SU-DHL-6 (cell line): ENCODE measurements at regions not wholly inside any gene's neighbourhood (a gene's known extent, or its start where the extent isn't known, plus 50 kb on each side); places are given as distances from the start of the nearest gene placed in this dataset.

ENCODE experiments used
- H2AFZ ChIP-seq: fragments of 200-600 bp; sonication (generic); 2 replicates; pipeline ENCODE4 v1.6.1; 2014; ENCODE audit warnings: low read depth, mild to moderate bottlenecking, moderate library complexity, mixed read lengths, antibody characterized with exemption, low read length; ENCODE audit not compliant: severe bottlenecking
- H3F3A ChIP-seq: fragments of 200-600 bp; shearing (Covaris generic); 2 replicates; pipeline ENCODE4 v1.6.0; 2016; ENCODE audit warnings: antibody characterized with exemption, mild to moderate bottlenecking; ENCODE audit not compliant: insufficient read depth
- H3K27ac ChIP-seq: fragments of 200-600 bp; sonication (generic); 2 replicates; pipeline ENCODE4 v1.5.1; 2016; ENCODE audit warnings: low read depth, mild to moderate bottlenecking, low read length, moderate library complexity, mixed read lengths
- H3K27me3 ChIP-seq: fragments of 200-600 bp; sonication (generic), shearing (Covaris generic); 2 replicates; pipeline ENCODE4 v1.6.0; 2014; ENCODE audit warnings: mild to moderate bottlenecking, low read length
- H3K36me3 ChIP-seq: fragments of 200-600 bp; sonication (generic); 2 replicates; pipeline ENCODE4 v1.6.1; 2014; ENCODE audit warnings: mild to moderate bottlenecking, low read length, mixed read lengths
- H3K4me2 ChIP-seq: fragments of 300-600, 200-600 bp; shearing (Covaris generic), sonication (generic); 2 replicates; pipeline ENCODE4 v1.6.0; 2014; ENCODE audit warnings: low read length, low read depth, mild to moderate bottlenecking; ENCODE audit not compliant: poor library complexity, severe bottlenecking
- H3K4me3 ChIP-seq: fragments of 200-600 bp; sonication (generic); 2 replicates; pipeline ENCODE4 v1.5.1; 2014; ENCODE audit warnings: antibody characterized with exemption, low read length, mild to moderate bottlenecking, mixed read lengths; ENCODE audit not compliant: insufficient read depth, poor library complexity, severe bottlenecking
- H3K79me2 ChIP-seq: fragments of 200-600 bp; sonication (generic); 2 replicates; pipeline ENCODE4 v1.6.1; 2014; ENCODE audit warnings: mild to moderate bottlenecking, low read length, moderate library complexity; ENCODE audit not compliant: insufficient read depth
- H3K9ac ChIP-seq: fragments of 200-600 bp; sonication (generic); 2 replicates; pipeline ENCODE4 v1.7.0; 2014; ENCODE audit warnings: mild to moderate bottlenecking, low read length
- H3K9me2 ChIP-seq: fragments of 200-600 bp; sonication (generic); replicated peaks from 2 replicates; pipeline ENCODE4 v1.6.1; 2014; ENCODE audit warnings: low read length; ENCODE audit not compliant: insufficient read depth
- H3K9me3 ChIP-seq: fragments of 200-600 bp; sonication (generic); 2 replicates; pipeline ENCODE4 v1.6.1; 2014; ENCODE audit warnings: low read length, mixed read lengths; ENCODE audit not compliant: insufficient read depth
- H4K20me1 ChIP-seq: fragments of 200-600 bp; sonication (generic); 2 replicates; pipeline ENCODE4 v1.6.1; 2014; ENCODE audit warnings: low read depth, mild to moderate bottlenecking, antibody characterized with exemption, low read length, moderate library complexity, mixed read lengths
- CTCF ChIP-seq: fragments of 200-600 bp; sonication (generic); IDR thresholded peaks from one replicate; pipeline ENCODE4 v1.5.1; 2017; ENCODE audit warnings: antibody characterized with exemption, mild to moderate bottlenecking, low read length, moderate library complexity; ENCODE audit not compliant: insufficient read depth, poor library complexity, severe bottlenecking
- EZH2phosphoT487 ChIP-seq: fragments of 200-600 bp; sonication (generic), shearing (Covaris generic); conservative IDR thresholded peaks from 2 replicates; pipeline ENCODE4 v1.6.1; 2018; ENCODE audit warnings: mild to moderate bottlenecking, antibody characterized with exemption, low read length, moderate library complexity, mixed read lengths

GRCh38 chr18:70420146-70420898 is 131.5 kb downstream of the SOCS6 start:
- H3K9me2 ChIP-seq = no peaks in the 10 kb centered on the region
- H3K27me3 ChIP-seq = no peaks in the 10 kb centered on the region
- H3K9me3 ChIP-seq = no peaks in the 10 kb centered on the region
- no peaks in the 10 kb centered on the region for H3K36me3 ChIP-seq
- H3K4me3 ChIP-seq = no peak overlapping the region
- no peak overlapping the region for H3K9ac ChIP-seq
- no peaks in the 10 kb centered on the region for H3K79me2 ChIP-seq
- no peaks in the 10 kb centered on the region for H4K20me1 ChIP-seq
- H3F3A ChIP-seq = no peaks in the 10 kb centered on the region
- H3K4me2 ChIP-seq = no peak overlapping the region
- H2AFZ ChIP-seq = no peak overlapping the region
- TF ChIP-seq EZH2phosphoT487 (no peak), CTCF (no peak)
- H3K27ac ChIP-seq = no peak overlapping the region

GRCh38 chr18:70419526-70419925 is 130.7 kb downstream of the SOCS6 start:
- no peak for TF ChIP-seq CTCF
- TF ChIP-seq EZH2phosphoT487 = no peak
- H3K4me3 ChIP-seq = no peak overlapping the region
- no peaks in the 10 kb centered on the region for H3K9me3 ChIP-seq
- no peaks in the 10 kb centered on the region for H3F3A ChIP-seq
- no peak overlapping the region for H3K9ac ChIP-seq
- H3K79me2 ChIP-seq = no peaks in the 10 kb centered on the region
- H3K4me2 ChIP-seq = no peak overlapping the region
- no peak overlapping the region for H3K27ac ChIP-seq
- H3K36me3 ChIP-seq = no peaks in the 10 kb centered on the region
- H4K20me1 ChIP-seq = no peaks in the 10 kb centered on the region
- no peaks in the 10 kb centered on the region for H3K27me3 ChIP-seq
- H3K9me2 ChIP-seq = no peaks in the 10 kb centered on the region
- H2AFZ ChIP-seq = no peak overlapping the region

GRCh38 chr18:70418546-70419311 is 129.9 kb downstream of the SOCS6 start:
- no peaks in the 10 kb centered on the region for H3K36me3 ChIP-seq
- no peak overlapping the region for H3K27ac ChIP-seq
- no peaks in the 10 kb centered on the region for H3F3A ChIP-seq
- TF ChIP-seq EZH2phosphoT487 = no peak
- no peak for TF ChIP-seq CTCF
- H3K4me3 ChIP-seq = no peak overlapping the region
- no peaks in the 10 kb centered on the region for H3K27me3 ChIP-seq
- H2AFZ ChIP-seq = no peak overlapping the region
- H3K9me2 ChIP-seq = no peaks in the 10 kb centered on the region
- no peaks in the 10 kb centered on the region for H3K9me3 ChIP-seq
- no peak overlapping the region for H3K9ac ChIP-seq
- H4K20me1 ChIP-seq = no peaks in the 10 kb centered on the region
- no peaks in the 10 kb centered on the region for H3K79me2 ChIP-seq
- H3K4me2 ChIP-seq = no peak overlapping the region
